ENCODE measurements at regions not wholly inside any gene's neighbourhood (a gene's known extent, or its start where the extent isn't known, plus 50 kb on each side); places are given as distances from the start of the nearest gene placed in this dataset.

- Histone ChIP-seq H3K79me1 (ENCODE audit: insufficient read depth, low read depth, low read length, poor library complexity, severe bottlenecking) (no peaks in the 10 kb centered on the region), H3K14ac (ENCODE audit: insufficient read depth, low read length) (no peak overlapping the region), H2BK12ac (ENCODE audit: insufficient read length, low read depth, low read length) (no peak overlapping the region), H3K4me2 (ENCODE audit: insufficient read depth, insufficient read length, low read length) (no peak overlapping the region), H3K23me2 (ENCODE audit: insufficient read length, low read depth, low read length, poor library complexity, severe bottlenecking) (no peaks in the 10 kb centered on the region), H3K9ac (ENCODE audit: extremely low read depth, insufficient read length, low read length) (no peak overlapping the region), H2BK15ac (ENCODE audit: low read depth, low read length) (no peak overlapping the region), H4K91ac (ENCODE audit: insufficient read length, low read depth, low read length) (no peak overlapping the region), H2BK5ac (ENCODE audit: insufficient read length, low read length) (no peak overlapping the region), H2AFZ (ENCODE audit: low read length) (no peak overlapping the region), H4K20me1 (ENCODE audit: control insufficient read depth, insufficient read depth, insufficient read length) (no peaks in the 10 kb centered on the region), H2BK20ac (ENCODE audit: low read depth, low read length, poor library complexity, severe bottlenecking) (no peak overlapping the region), H3K4ac (ENCODE audit: low read depth, low read length) (no peak overlapping the region), H3K18ac (ENCODE audit: insufficient read length, low read depth, low read length) (no peak overlapping the region), H4K8ac (replicated peaks; ENCODE audit: insufficient read length, low read depth, low read length) (no peak overlapping the region), H3K9me3 (ENCODE audit: control insufficient read depth, low read depth, low read length) (no peaks in the 10 kb centered on the region), H3K27me3 (ENCODE audit: insufficient read depth, low read length) (no peaks in the 10 kb centered on the region), H3K23ac (ENCODE audit: insufficient read length, low read depth, low read length) (no peak overlapping the region), H2AK5ac (ENCODE audit: insufficient read length, low read length) (no peak overlapping the region), H2BK120ac (ENCODE audit: low read depth, low read length, poor library complexity, severe bottlenecking) (no peak overlapping the region), H3K27ac (ENCODE audit: insufficient read length, low read depth, low read length) (no peak overlapping the region), H4K5ac (ENCODE audit: insufficient read length, low read depth, low read length) (no peak overlapping the region), H3K79me2 (ENCODE audit: insufficient read depth, low read length) (no peaks in the 10 kb centered on the region), H3K56ac (ENCODE audit: insufficient read length, low read depth, low read length) (no peak overlapping the region), H3T11ph (ENCODE audit: low read length) (no peak overlapping the region), H3K4me1 (ENCODE audit: insufficient read depth, low read length) (no peaks in the 10 kb centered on the region)
- no CpG with 5 or more reads among the region's 1 CpG for WGBS (ENCODE audit: extremely low coverage, insufficient read length, low lambda C conversion rate)
- Mint-ChIP-seq H3K4me1 (no peaks in the 10 kb centered on the region), H3K36me3 (ENCODE audit: insufficient read depth in 1 of 3, low read depth in 3 of 3) (no peaks in the 10 kb centered on the region), H3K27me3 (ENCODE audit: low read depth) (no peaks in the 10 kb centered on the region), H3K4me3 (no peak overlapping the region), H3K27ac (no peak overlapping the region), H3K9me3 (no peaks in the 10 kb centered on the region)
- TF ChIP-seq CTCF (conservative IDR thresholded peaks at IDR 0.05): no peak
- DNase-seq: no peak
Measured at GRCh38 chr21:14900611-14901010, 164.2 kb downstream of the NRIP1 start.

Measured in H9 (cell line).